Gastroesophageal sphincter (tissue), 4 donors: ENCODE measurements at regions not wholly inside any gene's neighbourhood (a gene's known extent, or its start where the extent isn't known, plus 50 kb on each side); places are given as distances from the start of the nearest gene placed in this dataset.
A peak's percentile ranks its signal among the peaks of the same experiment; 100 is the strongest.

Experiments
- ATAC-seq: fragments of 150-250 bp; one replicate; pipeline ENCODE4 v1.9.1; 2016; ENCODE audit warnings: mild to moderate bottlenecking, moderate library complexity
- H3K27ac ChIP-seq, 4 donors: fragments of 200-600 bp; sonication (generic) in 3 of 4; 1 replicate in 3 of 4; 2 replicates in 1 of 4; pipeline ENCODE4 v1.5.1; 2016 to 2019
- H3K27me3 ChIP-seq: fragments of 200-600 bp; sonication (generic); one replicate; pipeline ENCODE4 v1.5.1; 2019
- H3K36me3 ChIP-seq, 2 donors: fragments of 200-600 bp; sonication (generic); one replicate each; pipeline ENCODE4 v1.5.1; 2019; ENCODE audit warnings: control low read depth in 1 of 2
- H3K4me1 ChIP-seq, 3 donors: fragments of 200-600 bp; sonication (generic); 1 replicate in 2 of 3; 2 replicates in 1 of 3; pipeline ENCODE4 v1.5.1; 2016 to 2019; ENCODE audit warnings: control low read depth in 2 of 3
- H3K4me3 ChIP-seq, 2 donors: fragments of 200-600 bp; sonication (generic); one replicate each; pipeline ENCODE4 v1.5.1; 2019; ENCODE audit warnings: mild to moderate bottlenecking in 1 of 2, moderate library complexity in 1 of 2
- H3K9me3 ChIP-seq, 3 donors: fragments of 200-600 bp; sonication (generic); one replicate each; pipeline ENCODE4 v1.5.1; 2017 to 2019; ENCODE audit warnings: control low read depth in 2 of 3
- EP300 ChIP-seq: sonication (generic); formaldehyde crosslinking; IDR thresholded peaks from one replicate; pipeline ENCODE4 v1.6.1; 2017; ENCODE audit warnings: antibody characterized with exemption, mild to moderate bottlenecking
- POLR2A ChIP-seq, 2 donors: fragments of 450-650 bp; IDR thresholded peaks; one replicate each; pipeline ENCODE4 v1.6.1; 2017; ENCODE audit warnings: antibody characterized with exemption in 2 of 2, mild to moderate bottlenecking in 2 of 2, moderate library complexity in 1 of 2
- POLR2AphosphoS5 ChIP-seq: sonication (generic); formaldehyde crosslinking; IDR thresholded peaks from one replicate; pipeline ENCODE4 v1.6.1; 2017; ENCODE audit warnings: antibody characterized with exemption
- WGBS, 2 donors: methylation state at CpG; one replicate each; pipeline ENCODE4 v1.1.5; 2018; ENCODE audit warnings: low coverage in 1 of 2; 5-methylcytosine and 5-hydroxymethylcytosine counted together
- TF ChIP-seq, protein P1 (sequence below), 4 experiments: fragments of 200-600 bp in 2 of 4; fragments of 450-650 bp in 2 of 4; sonication (generic) in 1 of 4; IDR thresholded peaks; one replicate each; pipeline ENCODE4 v1.5.1; 2017 to 2019; ENCODE audit warnings: antibody characterized with exemption in 4 of 4, mild to moderate bottlenecking in 2 of 4, moderate library complexity in 2 of 4

DNA sequence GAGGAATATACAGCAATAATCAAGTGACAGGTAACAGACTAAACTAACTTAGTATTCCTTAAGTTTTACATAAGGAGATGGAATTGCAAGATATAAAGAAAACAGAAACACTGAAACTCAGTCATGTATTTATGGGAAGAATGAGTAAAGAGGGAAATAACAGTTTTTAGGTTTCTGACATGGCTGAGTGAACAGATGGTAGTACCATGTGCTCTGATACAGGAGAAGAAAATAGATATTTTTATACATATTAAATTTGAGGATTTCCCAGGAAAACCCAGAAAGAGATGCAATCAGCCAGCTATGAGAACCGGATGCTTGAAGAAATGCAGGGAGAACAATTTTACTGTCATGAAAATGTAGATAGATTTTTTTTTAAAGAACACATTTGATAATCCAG is 669.5 kb upstream of the GRM3 start:
- no peak for ATAC-seq
- H3K27ac ChIP-seq: no peak overlapping the region
- H3K4me3 ChIP-seq: no peak overlapping the region
- TF ChIP-seq, protein P1, sequence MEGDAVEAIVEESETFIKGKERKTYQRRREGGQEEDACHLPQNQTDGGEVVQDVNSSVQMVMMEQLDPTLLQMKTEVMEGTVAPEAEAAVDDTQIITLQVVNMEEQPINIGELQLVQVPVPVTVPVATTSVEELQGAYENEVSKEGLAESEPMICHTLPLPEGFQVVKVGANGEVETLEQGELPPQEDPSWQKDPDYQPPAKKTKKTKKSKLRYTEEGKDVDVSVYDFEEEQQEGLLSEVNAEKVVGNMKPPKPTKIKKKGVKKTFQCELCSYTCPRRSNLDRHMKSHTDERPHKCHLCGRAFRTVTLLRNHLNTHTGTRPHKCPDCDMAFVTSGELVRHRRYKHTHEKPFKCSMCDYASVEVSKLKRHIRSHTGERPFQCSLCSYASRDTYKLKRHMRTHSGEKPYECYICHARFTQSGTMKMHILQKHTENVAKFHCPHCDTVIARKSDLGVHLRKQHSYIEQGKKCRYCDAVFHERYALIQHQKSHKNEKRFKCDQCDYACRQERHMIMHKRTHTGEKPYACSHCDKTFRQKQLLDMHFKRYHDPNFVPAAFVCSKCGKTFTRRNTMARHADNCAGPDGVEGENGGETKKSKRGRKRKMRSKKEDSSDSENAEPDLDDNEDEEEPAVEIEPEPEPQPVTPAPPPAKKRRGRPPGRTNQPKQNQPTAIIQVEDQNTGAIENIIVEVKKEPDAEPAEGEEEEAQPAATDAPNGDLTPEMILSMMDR (IDR thresholded peaks at IDR 0.05): no peak
- TF ChIP-seq POLR2AphosphoS5: no peak
- TF ChIP-seq EP300: no peak
- no peak for TF ChIP-seq POLR2A (IDR thresholded peaks at IDR 0.05)
- no peaks in the 10 kb centered on the region for H3K9me3 ChIP-seq
- WGBS, 2 donors: 27 to 50% methylated on average over 1 of the region's 1 CpG
- H3K4me1 ChIP-seq: no peaks in the 10 kb centered on the region
- no peaks in the 10 kb centered on the region for H3K27me3 ChIP-seq
- H3K36me3 ChIP-seq: no peaks in the 10 kb centered on the region

DNA sequence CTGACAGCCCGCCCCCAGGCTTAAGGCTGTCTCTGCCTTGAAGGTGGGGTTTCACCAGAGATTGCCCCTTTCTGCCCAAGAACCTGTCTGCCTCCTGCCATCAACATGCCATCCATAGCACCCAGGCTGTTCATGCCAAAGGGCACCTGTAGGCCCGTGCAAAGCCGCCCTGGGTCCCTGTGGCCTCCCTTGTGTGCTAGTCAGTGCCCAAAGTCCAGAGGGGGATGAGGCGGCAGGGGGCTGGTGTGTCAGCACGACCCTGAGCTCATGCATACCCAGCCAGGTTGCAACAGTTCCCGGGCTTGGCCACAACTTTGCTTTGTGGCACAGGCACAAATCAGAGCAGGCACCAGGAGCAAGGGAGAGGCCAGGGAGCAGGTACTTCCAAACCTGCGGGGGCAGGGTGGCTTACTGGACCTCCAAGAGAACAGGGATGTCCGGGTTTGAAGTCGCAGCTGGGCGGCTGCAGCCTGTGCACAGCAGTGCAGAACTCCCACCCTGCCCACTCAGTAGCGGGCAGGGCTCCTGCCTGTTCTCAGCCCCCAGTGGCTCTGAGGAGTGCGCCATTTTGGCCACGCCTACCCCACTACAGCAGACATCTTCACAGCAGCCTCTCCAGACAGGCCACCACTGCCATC is 671.1 kb upstream of the GRM3 start:
- Histone ChIP-seq H3K9me3 (no peaks in the 10 kb centered on the region), H3K27ac (no peak overlapping the region), H3K36me3 (no peaks in the 10 kb centered on the region), H3K4me3 (no peak overlapping the region), H3K27me3 (no peaks in the 10 kb centered on the region), H3K4me1 (no peaks in the 10 kb centered on the region)
- peak; percentile 50 for ATAC-seq
- WGBS, 2 donors: 92% methylated on average over 2 of the region's 13 CpGs; no CpG with 5 or more reads in 1 of the 2 donors
- no peak for TF ChIP-seq EP300
- TF ChIP-seq, protein P1 (IDR thresholded peaks at IDR 0.05): no peak
- no peak for TF ChIP-seq POLR2A (IDR thresholded peaks at IDR 0.05)
- no peak for TF ChIP-seq POLR2AphosphoS5

DNA sequence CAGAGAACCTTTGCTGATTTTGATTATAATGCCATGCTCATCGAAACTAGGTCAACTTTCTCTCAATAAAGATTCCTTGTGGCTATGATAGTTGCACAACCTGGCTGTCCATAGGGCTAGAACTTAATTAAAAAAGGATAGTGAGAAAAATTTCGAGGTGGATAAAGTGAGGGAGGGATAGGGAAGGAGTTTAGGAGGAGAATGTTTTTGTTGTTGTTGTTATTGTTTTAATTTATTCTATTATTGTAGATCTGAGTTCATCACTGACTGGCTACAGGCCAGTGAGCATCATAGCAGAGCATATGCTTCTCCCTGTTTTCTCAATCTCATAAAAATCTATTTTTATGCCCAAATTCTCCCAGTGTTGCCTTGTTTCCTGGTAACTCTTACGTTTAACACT is 688.7 kb upstream of the GRM3 start:
- TF ChIP-seq POLR2AphosphoS5 (no peak), EP300 (no peak), POLR2A (IDR thresholded peaks at IDR 0.05) (no peak)
- Histone ChIP-seq H3K4me3 (no peak overlapping the region), H3K36me3 (no peaks in the 10 kb centered on the region), H3K4me1 (no peaks in the 10 kb centered on the region), H3K27ac (no peak overlapping the region), H3K27me3 (no peaks in the 10 kb centered on the region), H3K9me3 (peaks cover 0 to 4% (median 0%) of the 10 kb centered on the region in 3 donors)
- 48 to 64% methylated on average over 3 of the region's 3 CpGs for WGBS, 2 donors
- ATAC-seq: no peak

DNA sequence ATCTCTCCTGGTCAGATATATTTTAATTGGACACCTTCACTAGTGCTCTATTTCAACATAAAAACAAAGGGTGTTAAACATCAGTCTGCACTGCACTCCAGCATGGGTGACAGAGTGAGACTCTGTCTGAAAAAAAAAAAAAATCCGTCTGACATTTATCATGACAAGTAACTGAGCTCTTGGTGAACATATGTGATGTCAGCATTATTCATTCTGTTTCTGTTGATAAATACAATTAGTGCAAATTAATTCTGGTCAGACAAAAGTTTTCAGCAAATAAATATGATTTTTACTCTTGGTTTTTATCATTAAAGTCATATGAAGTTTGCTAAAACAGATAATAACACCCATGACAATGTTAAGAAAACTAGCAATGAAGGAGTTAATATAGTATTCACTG is 692.8 kb upstream of the GRM3 start:
- H3K9me3 ChIP-seq: peaks cover 0 to 25% (median 2%) of the 10 kb centered on the region in 3 donors
- H3K4me3 ChIP-seq: no peak overlapping the region
- no peak overlapping the region for H3K27ac ChIP-seq
- H3K36me3 ChIP-seq: no peaks in the 10 kb centered on the region
- TF ChIP-seq, protein P1 (IDR thresholded peaks at IDR 0.05): no peak
- no peak for TF ChIP-seq POLR2AphosphoS5
- no peak for TF ChIP-seq EP300
- no peak for TF ChIP-seq POLR2A (IDR thresholded peaks at IDR 0.05)
- ATAC-seq: no peak
- no peaks in the 10 kb centered on the region for H3K27me3 ChIP-seq
- 63 to 72% methylated on average over 1 of the region's 1 CpG for WGBS, 2 donors
- H3K4me1 ChIP-seq: no peaks in the 10 kb centered on the region

DNA sequence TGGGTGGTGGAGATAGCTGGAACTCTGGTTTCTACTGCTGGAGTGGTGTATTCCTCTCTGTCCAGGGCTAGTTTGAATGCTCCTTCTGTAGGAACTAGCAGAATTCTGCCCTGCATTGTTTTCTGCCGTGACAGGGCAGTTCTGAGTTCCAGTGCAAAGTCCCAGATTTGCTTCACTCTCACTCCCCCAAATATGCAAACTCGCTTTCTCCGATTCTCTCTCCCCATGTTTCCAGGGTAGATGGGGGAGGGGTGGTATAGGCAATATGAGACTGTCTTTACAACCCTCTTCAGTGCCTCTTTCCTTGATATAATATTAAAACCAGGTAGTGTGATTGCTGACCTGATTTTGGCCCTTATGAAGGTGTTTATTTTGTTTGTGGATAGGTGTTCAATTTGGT is 693.3 kb upstream of the GRM3 start:
- WGBS, 2 donors: 87 to 89% methylated on average over 3 of the region's 3 CpGs
- Histone ChIP-seq H3K36me3 (no peaks in the 10 kb centered on the region), H3K9me3 (peaks cover 0 to 25% (median 2%) of the 10 kb centered on the region in 3 donors), H3K4me3 (no peak overlapping the region), H3K4me1 (no peaks in the 10 kb centered on the region), H3K27me3 (no peaks in the 10 kb centered on the region), H3K27ac (no peak overlapping the region)
- TF ChIP-seq POLR2AphosphoS5 (no peak), EP300 (no peak), POLR2A (IDR thresholded peaks at IDR 0.05) (no peak)
- TF ChIP-seq, protein P1 (IDR thresholded peaks at IDR 0.05): no peak
- no peak for ATAC-seq
